ENCODE measurements at regions not wholly inside any gene's neighbourhood (a gene's known extent, or its start where the extent isn't known, plus 50 kb on each side); places are given as distances from the start of the nearest gene placed in this dataset.

DNA sequence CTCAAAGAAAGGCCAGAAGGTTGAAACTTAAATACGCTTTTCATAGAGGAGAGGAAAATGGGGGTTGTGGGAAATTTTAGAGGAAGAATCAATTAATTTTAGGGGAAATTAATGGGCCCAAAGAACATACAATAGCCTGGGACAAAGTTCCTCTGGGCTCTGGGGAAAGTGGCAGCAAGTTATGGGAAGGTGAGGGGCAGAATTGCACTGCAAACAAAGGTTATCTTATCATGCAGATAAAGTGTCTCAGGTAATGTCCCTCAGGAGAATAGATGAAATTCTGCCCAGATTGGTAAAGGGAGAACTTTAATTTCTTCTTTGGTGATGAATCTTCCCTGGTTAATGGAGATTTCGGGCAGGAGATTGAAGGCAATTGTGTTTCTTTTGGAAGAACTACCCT, 326.1 kb upstream of the SLC24A2 start:
- TF ChIP-seq, protein P1, sequence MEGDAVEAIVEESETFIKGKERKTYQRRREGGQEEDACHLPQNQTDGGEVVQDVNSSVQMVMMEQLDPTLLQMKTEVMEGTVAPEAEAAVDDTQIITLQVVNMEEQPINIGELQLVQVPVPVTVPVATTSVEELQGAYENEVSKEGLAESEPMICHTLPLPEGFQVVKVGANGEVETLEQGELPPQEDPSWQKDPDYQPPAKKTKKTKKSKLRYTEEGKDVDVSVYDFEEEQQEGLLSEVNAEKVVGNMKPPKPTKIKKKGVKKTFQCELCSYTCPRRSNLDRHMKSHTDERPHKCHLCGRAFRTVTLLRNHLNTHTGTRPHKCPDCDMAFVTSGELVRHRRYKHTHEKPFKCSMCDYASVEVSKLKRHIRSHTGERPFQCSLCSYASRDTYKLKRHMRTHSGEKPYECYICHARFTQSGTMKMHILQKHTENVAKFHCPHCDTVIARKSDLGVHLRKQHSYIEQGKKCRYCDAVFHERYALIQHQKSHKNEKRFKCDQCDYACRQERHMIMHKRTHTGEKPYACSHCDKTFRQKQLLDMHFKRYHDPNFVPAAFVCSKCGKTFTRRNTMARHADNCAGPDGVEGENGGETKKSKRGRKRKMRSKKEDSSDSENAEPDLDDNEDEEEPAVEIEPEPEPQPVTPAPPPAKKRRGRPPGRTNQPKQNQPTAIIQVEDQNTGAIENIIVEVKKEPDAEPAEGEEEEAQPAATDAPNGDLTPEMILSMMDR (IDR thresholded peaks at IDR 0.05; ENCODE audit: insufficient read depth, low read depth, low read length), result no peak
- no peak for TF ChIP-seq EZH2 (IDR thresholded peaks at IDR 0.05; ENCODE audit: insufficient read depth, low read length)

All from astrocyte (in vitro differentiated cells and primary cell).